Stimulated activated CD4-positive, alpha-beta T cell treated with anti-CD3 and anti-CD28 coated beads, Interleukin-1b, Interleukin-23, amount 100 ng/mL, for 4 hours (primary cell): ENCODE measurements at regions not wholly inside any gene's neighbourhood (a gene's known extent, or its start where the extent isn't known, plus 50 kb on each side); places are given as distances from the start of the nearest gene placed in this dataset.
"Not testable (repeated sequence)": the region's sequence is repeated elsewhere in the genome, so short reads cannot be mapped to it uniquely, and the experiment has no call there.

Experiments
- DNase-seq, 2 donors: peaks; one replicate each; pipeline ENCODE4 v3.0.0-alpha.2; 2020; ENCODE audit warnings: low read depth in 2 of 2

GRCh38 chrX:69062493-69062892 lies 102.8 kb downstream of the PJA1 start:
- no peak for DNase-seq

GRCh38 chrX:69060631-69061408 lies 104.4 kb downstream of the PJA1 start:
- DNase-seq = no peak

DNA sequence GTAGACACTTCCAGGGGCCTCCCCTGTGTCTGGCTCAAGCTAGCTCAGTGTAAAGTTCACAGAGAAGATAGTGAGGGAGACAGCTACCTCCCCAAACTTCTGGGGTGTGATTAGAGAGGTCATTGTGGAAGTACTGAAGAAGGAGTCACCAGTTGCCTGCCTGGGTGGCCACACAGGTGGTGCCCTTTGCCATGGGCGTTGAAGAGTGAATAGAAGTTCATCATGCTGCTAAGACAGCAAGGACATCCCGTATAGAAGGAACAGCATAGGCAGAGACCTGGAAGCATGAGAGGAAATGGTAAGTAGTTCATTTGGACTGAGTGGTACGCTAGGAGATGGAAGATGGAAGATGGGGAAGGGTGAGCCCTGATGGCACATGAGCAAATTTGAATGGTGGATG lies 110.1 kb downstream of the PJA1 start:
- no peak for DNase-seq

- not testable (repeated sequence) for DNase-seq
These were observed 110.8 kb downstream of the PJA1 start for GRCh38 chrX:69054497-69054896.

DNA sequence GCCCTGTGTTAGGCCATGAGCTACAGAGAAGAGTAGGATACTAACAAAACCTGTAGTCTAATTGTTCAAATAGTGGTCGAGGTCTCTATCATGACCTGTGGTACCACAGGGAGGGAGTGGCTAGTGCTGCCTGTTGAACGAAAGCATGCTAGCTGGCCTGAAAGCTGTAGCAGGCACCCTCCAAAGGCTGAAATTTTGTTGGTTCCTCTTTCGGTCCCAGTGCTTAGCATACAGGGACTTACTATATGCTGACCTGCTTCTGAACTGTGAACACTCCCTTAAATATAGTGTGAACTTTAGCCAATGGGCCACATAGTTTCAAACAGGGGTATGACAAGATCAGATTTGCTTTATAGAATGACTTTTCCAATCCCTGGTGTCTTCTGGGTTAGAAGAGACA lies 113.4 kb downstream of the PJA1 start:
- no peak for DNase-seq

DNA sequence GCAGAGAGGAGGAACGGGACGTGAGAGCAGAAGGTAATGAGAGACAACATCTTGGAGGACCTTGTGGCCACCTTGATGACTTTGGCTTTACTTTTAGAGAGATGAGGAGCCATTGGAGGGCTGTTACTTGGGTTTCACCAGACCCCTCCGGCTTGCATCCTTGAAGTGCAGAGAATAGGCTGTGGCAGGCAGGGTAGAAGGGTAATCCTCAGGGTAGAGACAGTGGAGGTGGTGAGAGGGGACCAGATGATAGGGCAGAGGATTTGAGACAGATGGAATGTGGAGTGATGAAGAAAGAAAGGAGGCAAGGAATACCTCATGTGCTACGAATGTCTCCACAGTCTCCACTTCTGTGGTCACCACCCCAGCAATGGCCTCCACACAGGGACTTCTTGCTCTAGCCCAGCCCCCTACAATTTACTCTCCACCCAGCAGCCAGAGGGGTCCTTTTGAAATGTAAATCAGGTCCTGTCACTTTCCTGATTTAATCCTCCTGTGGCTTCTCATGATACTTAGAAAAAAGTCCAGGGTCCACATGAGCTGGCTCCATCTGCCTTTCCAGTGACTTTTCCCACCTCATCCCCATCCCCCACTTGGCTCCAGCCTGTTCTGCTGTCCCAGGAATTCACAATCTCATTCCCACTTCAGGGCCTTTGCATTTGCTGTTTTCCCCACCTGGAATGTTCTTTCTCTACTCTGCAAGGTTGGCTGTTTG lies 115.0 kb downstream of the PJA1 start:
- DNase-seq = no peak

DNA sequence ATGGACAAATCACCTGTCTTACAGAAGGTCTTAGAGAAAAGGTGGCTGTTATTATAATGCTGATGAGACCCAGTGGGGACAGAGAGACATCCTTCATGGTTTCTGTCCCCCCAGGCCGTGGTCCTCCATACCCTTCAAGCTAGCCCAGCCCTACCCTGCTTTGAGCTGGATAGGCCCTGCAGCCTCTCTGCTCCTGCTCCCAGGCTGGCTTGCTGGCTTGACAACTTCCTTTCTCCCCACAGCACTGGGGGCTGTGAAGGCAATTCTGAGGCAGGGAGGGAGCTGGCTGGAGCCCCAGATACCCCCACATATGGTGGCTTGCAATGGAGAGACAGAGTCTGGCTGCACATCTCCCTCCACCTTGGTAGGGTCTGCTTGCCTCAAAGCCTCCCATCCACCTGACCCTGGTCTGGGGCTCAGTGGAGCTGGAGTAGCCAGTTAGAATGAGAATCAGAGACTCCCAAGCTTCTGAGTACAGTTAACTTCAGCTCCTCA lies 118.2 kb downstream of the PJA1 start:
- DNase-seq = no peak

GRCh38 chrX:69045616-69046345 lies 119.5 kb downstream of the PJA1 start:
- no peak for DNase-seq

- no peak for DNase-seq
These were observed 126.4 kb downstream of the PJA1 start for GRCh38 chrX:69038816-69039215.

DNA sequence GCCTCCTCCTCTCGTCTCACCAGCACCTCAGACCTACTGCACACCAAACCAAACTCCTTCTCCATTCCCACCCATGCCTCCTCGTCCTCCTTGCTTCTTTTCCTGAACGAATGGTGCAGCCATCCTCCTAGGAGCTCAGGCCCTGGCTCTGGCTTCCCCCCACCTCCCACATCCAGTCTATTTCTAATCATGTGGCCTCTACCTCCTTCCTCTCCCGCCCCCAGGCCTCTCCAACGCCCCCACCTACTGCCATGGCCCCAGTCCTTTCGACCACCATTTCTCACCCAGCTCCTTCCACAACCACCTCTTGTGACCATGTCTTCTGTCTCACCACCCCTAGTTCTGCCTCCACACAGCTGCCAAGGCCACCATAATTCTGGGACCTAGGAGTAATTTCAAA lies 127.1 kb downstream of the PJA1 start:
- no peak for DNase-seq

GRCh38 chrX:69037786-69038185 lies 127.5 kb downstream of the PJA1 start:
- DNase-seq = no peak

- no peak for DNase-seq
These were observed 128.3 kb downstream of the PJA1 start for GRCh38 chrX:69036674-69037573.

DNA sequence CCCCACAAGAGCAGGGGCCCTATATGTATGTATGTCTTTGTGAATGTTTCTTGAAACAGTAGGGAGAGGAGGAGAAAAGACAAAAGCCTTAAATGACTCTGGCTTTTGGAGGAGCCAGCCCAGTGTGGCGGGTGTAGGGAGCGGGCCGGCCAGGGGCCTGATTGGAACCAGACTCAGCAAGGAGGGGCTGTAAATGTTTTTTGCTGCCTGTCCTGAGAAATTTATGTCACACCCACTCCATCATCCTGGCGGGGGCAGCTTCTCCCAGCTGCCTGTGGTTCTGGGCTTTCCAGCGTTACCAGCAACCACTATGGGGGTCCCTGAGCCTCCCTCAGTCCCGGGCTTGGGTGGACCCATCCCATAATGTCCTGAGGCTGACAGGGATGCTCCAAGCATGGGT lies 130.8 kb downstream of the PJA1 start:
- DNase-seq = no peak

DNA sequence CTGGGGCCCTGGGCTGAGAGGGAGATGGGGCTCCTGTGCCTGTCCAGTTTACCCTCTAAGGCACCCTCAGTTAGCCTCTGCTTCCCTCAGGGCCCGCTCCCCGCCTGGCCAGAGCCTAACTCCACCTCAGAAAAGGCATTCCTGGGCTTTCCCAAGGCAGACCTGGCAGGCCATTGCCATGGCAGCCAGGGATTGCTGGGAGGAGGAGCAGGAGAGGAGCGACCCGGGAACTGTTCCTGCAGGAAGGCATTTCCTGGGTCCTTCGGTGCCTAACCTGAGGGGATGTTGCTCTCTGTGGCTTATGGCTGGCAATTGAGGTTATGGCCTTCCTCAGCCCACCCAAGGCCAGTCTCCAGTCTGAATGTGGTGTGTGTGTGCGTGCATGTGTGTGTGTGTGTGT lies 131.3 kb downstream of the PJA1 start:
- DNase-seq = no peak

DNA sequence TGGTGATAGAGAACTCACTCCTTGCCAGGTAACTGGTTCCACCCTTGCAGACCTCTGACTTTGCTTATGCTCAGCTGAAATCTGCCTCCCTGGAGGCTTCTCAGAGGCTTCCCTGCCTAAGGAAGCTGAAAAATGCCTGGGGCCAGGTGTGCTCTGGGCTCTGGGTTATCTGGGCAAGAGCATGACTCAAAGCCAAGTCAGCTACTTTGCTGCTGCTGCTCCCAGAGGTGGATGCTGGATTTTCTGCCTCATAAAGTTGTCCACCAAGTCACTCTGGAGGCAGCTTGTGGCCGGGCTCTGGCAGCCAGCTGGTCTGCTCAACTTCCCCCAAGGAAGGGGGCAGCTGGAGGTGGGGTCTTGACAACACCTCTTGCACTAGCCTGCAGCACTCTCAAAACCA lies 132.7 kb downstream of the PJA1 start:
- DNase-seq = no peak

- DNase-seq = no peak
These were observed 133.3 kb downstream of the PJA1 start for GRCh38 chrX:69031971-69032391.

GRCh38 chrX:69031181-69031580 lies 134.1 kb downstream of the PJA1 start:
- no peak for DNase-seq

GRCh38 chrX:69029771-69030170 lies 135.5 kb downstream of the PJA1 start:
- DNase-seq = no peak

GRCh38 chrX:69028761-69029120 lies 136.5 kb downstream of the PJA1 start:
- no peak for DNase-seq

DNA sequence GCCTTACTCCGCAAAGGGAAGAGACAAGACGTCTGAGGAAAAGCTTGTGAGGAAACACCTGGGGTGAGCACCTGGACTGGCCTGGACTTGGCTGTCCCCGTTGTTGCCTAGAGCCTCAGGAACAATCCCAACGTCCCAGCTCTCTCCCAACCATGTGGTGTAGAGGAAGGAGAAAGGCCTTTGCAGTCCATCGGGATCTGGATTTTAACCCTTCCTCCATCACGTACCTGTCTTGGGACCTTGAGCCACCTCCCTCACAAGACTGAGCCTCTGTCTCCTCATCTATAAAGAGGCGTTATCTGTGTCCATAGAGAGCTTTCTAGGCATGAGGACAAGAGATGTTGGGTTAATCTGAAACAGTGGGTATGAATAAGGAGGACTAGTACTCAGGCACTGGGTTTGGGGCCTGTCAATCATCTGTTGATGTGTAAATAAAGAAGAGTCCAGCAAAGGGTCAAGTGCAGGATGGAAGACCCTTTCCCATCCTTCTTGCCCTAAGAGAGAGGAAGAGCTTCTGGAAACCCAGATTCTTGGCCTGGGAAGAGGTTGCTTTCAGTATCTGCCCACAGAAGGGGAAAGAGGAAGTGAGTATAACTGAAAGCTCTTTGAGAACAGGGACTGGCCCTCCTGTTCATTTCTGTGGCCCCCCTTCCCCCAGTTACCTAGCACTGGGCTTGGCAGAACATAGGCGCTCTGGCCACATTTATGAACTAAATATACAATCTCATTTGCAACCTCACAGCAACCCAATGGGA lies 137.1 kb downstream of the PJA1 start:
- DNase-seq = no peak
